ENCODE measurements at regions not wholly inside any gene's neighbourhood (a gene's known extent, or its start where the extent isn't known, plus 50 kb on each side); places are given as distances from the start of the nearest gene placed in this dataset.

GRCh38 chr7:17521437-17521836 lies 223.0 kb downstream of the AHR start:
- no peak for DNase-seq

DNA sequence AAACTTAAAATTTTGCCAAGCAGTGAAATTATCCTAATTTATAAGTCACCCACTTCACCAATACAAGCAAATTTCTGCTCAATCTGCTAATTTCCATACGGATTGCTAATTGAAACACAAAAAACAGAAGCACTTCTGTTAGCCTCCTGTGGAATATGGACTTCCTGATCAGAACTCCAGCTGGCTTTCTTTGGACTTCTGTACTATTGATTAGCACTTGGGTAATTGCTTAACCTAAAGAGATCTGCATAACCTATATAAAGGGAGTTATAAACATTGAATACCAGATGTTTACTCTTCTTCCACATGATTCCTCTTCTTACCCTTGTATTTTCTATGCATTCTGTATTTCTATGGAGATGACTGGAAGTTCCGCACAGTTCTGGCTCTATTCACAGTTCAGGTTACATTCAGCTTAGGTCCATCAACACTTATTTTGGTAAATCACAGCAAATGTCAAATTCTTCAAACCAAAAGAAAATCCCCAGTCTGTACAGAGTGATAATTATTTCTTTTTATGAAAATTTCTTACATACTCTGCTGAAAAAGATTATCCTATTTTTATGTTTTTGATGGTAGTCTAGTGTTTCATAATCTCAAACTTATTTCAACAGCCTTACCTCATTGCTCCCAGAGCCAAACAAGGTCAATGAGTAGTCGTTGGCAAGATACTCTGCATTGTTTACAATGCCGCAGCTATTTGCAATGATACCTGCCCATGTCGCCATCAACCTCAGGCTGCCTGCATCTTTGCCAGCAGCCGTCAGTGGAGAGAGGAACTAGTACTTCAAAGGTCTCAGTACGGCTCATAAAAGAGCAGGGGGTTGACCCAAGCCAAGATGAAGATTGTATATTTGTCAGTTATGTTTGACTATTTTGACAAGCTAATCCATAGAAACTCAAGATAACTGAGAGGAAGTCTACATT lies 225.6 kb downstream of the AHR start:
- no peak for DNase-seq

DNA sequence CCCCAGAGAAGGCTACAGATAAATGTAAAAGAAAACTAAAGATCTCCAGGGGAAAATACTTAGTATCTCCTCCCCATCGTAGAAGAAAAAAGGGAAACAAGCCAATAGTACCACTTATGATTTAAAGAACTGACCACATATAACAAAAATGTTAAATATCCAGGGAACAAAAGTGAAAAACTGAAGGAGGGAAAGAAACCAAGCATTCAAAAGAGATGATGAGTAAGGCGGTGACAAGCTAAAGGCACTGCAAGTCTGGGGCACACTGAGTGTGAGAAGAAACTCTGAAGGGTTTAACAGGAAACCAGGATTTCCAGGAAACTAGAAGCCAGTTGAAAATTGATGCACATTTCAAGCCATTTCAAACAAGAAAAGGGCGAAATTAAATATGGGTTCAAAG lies 226.3 kb downstream of the AHR start:
- DNase-seq = no peak

- no peak for DNase-seq
Measured at GRCh38 chr7:17526621-17527020, 228.2 kb downstream of the AHR start.

DNA sequence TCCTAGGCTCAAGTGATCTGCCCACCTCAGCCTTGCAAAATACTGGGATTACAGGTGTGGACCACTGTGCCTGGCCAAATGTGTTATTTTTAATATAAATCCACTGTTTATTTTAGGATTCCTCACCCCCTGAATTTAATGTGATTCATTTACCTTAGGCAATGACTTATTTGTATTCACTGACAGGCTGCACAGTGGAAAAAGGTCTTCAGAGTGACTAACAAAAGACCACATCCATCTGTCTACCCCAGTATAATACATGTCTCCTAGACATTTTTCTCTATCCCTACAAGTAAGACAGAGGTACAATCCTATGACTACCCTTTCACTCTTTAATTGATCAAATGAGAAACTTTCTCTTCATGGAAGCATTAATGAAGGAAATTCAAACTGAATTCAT lies 230.2 kb downstream of the AHR start:
- no peak for DNase-seq

DNA sequence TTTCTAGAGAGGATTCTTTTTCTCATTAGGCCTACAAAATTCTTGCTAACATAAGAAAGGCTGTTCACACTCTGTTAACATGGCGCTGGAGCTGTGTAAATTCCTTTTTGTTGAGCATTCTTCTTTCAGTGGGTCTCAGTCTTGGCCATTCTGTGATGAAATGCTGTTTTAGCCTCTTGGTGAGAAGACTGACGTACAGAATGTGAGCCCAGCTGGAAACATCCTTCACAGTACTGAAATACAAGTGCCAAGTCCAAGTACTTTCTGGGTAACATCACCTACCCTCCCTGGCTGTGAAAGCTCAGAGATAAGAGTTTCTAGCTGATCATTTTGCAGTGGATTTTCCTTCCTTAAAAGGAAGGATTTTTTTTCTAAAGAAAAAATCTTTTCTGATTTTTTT lies 231.8 kb downstream of the AHR start:
- no peak for DNase-seq

GRCh38 chr7:17530741-17531421 lies 232.4 kb downstream of the AHR start:
- no peak for DNase-seq

GRCh38 chr7:17532861-17533404 lies 234.5 kb downstream of the AHR start:
- DNase-seq = no peak

DNA sequence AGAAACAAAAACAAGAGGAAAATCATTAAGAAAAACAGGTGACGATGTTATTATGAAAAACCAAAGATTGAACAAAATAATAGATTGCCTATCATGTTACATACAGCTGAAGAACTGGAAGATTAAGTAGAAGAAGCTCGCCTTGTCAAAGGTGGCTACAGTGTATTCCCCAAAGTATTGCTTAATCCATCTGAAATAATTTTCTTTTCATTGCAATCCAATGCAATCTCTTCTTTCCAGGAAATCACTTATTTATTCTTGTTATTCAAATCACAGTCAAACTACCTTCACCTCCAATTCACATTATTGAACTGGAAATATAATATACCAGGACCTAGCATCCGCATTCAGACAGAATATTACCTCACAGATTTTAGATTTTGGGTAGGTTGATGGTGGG lies 235.9 kb downstream of the AHR start:
- DNase-seq = no peak

GRCh38 chr7:17535776-17536175 lies 237.3 kb downstream of the AHR start:
- DNase-seq = no peak

DNA sequence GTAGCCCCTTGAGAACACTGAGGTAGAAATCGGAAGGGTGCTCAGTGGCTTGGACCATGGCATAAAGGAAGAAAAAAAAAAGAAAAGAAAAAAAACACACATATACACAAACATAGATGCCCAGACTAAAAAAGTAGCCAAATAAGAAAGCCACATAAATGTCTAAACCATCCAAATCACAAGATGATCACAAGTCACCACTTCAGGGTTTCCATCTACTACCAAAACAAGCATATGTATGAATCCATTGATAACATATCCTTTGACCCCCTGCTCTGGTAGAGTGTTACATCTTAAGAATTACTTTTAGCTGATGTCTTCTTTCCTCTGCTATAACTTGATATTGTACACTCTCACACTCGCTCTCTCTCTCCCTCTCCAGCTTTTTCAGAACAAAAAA lies 245.9 kb downstream of the AHR start:
- no peak for DNase-seq

DNA sequence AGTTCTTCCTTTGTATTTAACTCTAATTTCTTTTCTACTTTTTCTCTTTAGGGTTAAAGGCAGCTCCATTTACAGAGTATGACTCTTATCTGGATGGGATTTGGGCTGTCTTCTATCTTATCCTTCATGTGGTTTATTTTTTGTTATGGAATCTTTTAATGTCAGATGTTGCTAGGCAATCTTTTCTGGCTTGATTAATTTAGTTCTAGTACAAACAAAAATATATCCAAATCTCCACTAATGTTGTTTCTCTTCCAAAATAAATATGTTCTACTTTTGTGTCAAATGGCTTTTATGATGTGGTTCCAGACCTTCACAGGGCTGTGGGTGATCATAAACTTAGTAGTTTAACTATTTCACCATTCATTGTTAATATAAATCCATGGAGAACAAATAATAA lies 246.9 kb downstream of the AHR start:
- DNase-seq = no peak

GRCh38 chr7:17546189-17546588 lies 247.7 kb downstream of the AHR start:
- no peak for DNase-seq

DNA sequence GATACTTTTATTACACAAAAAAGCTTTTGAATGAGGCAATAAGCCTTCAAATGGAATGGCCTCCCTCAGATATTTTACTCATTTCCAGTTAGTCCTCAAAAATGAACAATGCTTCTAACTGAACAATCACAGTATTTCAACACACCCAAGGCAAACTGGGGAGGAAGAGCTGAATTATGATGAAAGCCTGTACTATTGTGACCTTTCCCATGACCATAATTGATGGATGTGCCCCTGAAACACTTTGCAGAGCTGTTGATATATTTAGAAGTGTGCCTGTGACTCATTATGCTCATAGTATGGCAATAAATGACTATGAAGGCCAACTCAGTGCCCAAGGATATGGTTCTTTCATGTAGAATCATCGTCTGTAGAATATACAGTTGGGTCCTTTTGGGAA lies 248.1 kb downstream of the AHR start:
- DNase-seq = no peak

DNA sequence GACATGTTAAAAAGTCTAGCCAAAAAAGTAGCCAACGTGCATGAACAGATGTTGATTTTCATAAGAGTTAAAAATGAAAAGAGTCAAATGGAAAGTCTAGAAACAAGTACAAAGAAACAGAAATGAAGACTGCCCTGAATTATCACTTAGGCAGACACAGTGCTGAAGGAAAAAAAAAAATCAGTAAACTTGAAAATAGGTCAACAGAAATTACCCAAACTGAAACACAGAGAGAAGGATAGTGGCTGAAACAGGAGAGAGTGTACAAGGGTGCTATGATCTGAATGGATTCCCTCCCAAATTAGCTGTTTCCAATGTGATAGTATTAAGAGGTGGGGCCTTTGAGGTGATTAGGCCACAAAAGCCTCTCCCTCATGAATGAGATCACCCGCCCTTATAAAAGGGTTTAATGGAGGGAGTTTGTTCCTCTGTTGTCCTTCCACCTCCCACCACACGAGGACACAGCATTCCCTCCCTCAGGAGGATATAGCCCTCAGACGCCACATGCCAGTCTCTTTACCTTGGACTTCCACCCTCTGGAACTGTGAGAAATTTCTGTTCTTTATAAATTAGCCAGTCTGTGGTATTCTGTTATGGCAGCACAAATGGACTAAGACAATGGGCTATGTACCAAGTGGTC lies 249.7 kb downstream of the AHR start:
- DNase-seq = no peak

- DNase-seq = no peak
Measured at GRCh38 chr7:17549406-17549805, 251.0 kb downstream of the AHR start.

GRCh38 chr7:17552373-17552772 lies 253.9 kb downstream of the AHR start:
- DNase-seq = no peak

DNA sequence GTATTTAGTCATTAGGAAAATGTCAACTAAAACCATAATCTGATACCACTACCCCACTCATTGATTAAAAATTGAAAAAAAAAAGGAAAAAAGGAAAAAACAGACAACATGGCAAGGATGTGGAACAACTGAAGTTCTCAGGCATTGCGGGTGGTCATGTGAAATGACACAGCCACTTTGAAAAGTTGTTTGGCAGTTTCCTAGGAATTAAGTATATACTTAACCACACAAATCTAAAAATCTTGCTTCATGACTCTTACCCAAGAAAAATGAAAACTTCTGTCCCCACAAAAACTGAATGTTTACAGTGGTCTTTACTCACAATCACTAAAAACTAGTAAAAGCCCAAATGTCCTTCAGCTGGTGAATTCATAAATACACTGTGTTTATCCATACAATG lies 254.5 kb downstream of the AHR start:
- no peak for DNase-seq

DNA sequence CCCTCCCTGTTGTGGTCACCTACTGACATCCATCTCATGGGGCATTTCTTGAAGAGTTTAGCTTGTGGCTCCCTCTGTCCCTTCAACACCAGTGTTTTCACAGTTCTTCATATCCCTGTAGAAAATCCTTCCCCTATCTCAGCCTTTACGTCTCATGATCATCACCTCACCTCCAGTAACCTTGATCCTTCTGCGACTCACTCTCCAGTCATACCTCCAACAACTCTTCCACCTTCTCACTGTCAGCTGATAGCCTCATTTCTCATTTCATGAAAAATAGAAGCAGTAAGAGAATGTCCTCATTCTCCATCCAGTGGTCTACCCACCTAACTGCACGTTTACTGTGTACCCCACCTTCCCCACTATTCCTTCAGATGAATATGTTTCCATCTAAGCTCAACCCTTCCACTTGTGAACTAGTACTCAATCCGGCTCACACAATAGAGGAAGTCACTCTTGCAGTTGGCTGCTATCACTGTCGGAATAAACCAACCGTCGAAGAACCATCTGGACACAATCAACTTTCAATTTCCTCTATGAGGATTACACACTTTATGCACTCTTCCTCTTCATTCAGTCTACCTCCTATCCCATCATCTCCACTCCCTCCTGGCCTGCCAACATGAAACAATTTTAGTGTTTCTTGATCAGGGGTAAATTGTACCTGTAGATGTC lies 256.0 kb downstream of the AHR start:
- no peak for DNase-seq

DNA sequence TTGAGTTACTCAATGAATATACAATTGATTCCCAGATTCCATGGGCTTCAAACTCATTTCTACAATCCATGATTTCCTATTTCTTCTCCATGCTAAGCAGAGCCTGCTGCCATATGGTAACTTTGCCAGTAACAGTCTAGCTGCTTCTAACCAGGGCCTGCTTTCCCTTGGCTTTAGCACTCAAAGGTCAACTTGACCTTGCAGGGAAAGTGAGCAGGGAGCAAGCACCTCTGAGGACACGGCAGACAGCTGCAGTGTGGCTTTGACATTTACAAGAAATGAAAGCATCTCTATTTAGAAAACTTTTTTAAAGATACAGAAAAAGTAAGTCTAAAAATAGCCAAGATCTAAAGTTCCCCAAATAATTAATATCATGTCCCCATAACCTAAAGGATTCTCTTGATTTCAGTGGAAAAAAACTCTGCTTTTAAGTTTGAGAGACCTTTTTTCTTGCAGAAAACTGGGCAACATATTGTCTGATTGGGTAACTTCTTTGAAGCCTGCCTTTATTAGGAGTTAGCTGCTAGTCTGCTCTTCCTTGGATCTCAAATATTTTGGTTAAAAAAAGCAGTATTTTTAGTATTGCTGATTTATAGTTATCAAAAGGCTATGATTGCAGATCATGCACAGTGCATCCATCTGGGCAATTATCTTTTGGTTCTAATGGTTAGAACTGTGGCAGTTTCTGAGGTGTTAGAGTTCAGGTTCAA lies 257.9 kb downstream of the AHR start:
- DNase-seq = no peak

DNA sequence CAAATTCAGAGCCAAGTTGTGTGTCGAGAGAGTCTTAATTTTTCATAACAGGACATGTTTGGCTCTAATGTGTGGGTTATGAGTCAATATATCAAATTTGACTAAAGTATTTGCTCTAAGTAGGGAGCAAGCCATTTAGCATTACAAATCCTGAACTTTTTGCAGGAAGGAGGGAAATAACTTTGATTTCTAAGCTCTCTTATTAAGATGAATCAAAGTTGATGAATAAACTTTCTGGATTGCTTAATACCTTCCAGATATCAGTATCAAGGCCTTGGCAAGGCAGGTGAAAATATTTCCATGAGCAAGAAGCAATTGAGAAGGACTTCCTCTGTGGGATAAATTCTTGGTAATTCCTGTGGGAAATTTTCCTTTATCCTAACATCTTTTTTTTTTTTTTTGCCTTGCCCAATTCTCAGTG lies 258.8 kb downstream of the AHR start:
- no peak for DNase-seq

DNA sequence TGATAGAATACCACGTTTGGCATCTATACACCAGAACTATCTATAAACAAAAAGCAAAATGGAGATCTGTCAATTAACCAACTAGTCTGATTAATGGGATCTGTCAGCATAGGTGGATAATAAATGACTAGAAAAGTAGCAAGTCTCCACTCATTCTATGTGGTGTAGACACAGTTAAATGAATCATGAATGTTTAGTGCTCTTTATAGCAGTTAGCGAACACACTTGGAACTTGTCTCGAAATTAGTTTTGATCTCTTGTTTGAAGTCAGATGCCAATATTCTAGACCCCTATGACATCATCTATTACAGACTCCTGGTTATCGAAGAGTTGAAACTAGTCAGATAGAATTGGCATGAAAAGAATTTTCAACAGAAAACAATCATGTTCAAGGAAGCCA lies 259.7 kb downstream of the AHR start:
- no peak for DNase-seq
